GM18498 (cell line): ENCODE measurements at regions not wholly inside any gene's neighbourhood (a gene's known extent, or its start where the extent isn't known, plus 50 kb on each side); places are given as distances from the start of the nearest gene placed in this dataset.
A peak's percentile ranks its signal among the peaks of the same experiment; 100 is the strongest.

Source experiments
- ATAC-seq: cut with Tn5 transposase; IDR thresholded peaks from one replicate; pipeline ENCODE4 v1.9.1; 2021; ENCODE audit warnings: mild to moderate bottlenecking, moderate library complexity; ENCODE audit not compliant: unreplicated experiment

DNA sequence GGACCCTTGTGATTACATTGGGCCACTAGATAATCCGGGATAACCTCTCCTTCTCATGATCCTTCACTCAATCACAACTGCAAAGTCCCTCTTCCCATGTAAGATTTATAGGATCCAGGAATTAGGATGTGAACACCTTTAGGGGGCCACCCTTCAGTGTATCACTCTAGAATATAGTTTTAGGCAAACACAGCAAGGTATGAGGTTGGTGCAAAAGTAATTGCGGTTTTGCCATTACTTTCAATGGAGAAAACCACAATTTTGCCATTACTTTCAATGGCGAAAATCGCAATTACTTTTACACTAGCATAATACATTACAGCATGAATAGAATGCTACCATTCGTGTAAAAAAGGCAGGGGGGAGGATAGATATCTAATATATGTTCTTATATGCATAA is 104.0 kb downstream of the BAMBI start:
- no peak for ATAC-seq

DNA sequence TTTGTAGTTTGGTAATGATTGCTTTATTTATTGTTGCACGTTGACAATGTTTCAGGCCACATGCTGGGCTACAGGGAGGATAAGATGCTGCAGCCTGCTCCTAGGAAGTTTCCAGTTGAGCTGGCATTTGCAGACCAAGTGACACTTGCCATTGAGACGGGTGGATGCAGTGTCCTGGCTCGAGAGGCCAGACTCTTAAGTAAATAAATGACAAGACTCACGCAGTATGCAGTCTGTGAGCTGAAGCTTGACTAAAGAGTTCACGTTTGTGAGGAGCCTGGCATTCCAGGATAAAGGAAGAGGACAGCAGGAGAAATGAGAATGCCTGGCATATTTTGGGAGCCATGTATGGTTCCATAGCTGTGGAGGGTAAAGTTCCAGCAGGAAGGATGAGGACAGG is 105.8 kb downstream of the BAMBI start:
- ATAC-seq, result no peak

DNA sequence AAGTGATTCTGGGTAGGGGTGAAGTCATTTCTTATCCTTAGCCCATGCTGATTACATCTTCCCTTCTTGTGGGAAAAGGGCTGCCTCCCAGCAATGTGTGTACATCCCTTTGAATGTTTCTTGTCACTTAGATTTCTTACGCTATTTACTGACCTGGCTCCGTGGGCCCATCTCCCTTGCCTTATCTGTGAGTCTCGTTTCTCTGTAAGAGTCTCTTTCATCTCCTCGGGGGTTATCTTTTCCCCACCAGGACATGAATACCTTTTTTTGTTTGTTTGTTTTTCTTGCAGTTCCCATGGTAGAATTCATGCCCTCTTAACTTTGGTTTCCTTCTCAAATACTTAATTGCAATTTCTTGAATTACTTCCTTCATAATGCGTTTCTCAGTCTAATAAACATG is 107.7 kb downstream of the BAMBI start:
- ATAC-seq, result no peak

DNA sequence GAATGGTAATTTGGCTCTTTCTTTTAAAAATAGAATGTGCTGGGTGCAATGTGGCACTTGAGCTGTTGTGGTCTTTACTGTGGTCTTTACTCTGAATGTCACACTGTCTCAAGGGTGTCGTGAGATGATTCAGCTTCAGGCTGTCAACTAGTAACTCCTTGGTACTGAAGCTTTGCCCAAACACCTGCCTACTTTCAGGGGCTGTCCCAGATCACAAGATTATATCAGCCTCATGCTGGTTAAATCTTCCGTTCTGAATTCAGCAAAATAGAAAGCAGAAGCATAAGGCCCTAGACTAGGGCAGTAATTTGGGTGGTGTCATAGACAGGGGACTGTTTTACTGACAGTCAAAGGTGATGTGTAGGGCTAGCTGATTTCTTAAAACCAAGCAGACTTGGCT is 110.9 kb downstream of the BAMBI start:
- peak; percentile 84 for ATAC-seq

DNA sequence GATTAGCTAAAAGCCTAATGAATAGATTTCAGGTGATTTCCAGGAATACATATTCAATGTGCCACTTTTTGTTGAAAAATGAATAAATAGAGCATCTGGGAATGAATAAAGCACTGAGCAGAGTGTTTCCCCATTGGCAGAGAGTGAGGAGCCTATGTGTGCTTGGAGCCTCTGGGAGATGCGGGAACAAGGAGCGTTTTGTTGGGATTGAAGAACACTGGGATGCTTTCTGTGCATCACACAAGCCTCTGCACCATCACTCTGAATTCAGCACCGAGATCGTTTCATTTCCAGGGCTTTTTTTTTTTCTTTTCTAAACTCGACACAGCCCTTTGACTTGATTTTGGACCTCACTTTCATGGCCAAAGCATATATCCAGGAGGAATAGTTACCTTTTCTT is 111.4 kb downstream of the BAMBI start:
- no peak for ATAC-seq

DNA sequence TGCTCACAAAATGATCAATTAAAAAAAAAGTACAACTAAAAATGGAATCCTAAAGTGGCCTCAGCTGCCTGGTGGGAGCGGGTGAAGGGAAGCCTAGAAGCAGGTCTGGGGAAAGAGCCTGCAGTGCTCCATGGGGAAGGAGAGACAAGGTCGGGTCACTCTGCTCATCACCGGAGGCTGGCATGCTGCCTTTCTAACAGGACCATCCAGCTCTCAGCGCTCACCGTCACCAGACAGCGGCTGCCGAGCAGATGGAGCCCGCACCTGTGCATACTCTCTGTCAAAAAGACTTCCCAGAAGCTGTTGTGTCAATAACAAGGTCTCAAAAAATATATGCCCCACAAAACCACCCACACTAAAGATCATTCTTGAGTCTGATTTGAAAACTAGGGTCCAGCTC is 112.8 kb downstream of the BAMBI start:
- no peak for ATAC-seq

DNA sequence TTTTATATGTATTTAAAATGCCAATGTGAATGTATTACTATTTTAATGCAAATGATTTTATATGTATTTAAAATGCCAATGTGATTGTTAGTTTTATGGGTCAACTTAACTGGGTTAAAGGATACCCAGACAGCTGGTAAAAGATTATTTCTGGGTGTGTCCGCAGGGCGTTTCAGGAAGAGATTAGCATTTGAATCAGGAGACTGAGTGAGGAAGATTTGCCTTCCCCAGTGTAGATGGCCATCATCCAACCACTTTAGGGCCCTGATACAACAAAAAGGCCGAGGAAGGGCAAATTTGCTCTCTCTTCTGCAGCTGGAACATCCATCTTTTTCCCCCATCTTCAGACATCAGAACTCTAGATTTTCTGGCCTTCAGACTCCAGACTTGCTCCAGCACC is 116.2 kb downstream of the BAMBI start:
- ATAC-seq, result no peak

DNA sequence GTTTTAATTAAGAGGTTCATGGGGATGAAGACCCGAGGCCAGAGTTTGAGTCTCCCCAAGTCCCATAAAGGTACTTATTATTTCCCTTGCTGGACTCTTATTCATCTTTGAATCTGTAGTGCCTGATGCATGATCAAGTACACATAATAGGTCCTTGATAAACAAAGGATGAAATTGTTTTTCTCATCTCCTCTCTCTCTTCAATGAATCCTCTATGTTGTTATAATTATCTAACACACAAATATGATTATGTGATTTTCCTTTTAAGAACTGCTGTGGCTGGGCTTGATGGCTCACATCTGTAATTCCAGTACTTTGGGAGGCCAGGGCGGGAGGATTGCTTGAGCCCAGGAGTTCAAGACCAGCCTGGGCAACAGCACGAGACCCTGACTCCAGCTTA is 117.7 kb downstream of the BAMBI start:
- no peak for ATAC-seq

DNA sequence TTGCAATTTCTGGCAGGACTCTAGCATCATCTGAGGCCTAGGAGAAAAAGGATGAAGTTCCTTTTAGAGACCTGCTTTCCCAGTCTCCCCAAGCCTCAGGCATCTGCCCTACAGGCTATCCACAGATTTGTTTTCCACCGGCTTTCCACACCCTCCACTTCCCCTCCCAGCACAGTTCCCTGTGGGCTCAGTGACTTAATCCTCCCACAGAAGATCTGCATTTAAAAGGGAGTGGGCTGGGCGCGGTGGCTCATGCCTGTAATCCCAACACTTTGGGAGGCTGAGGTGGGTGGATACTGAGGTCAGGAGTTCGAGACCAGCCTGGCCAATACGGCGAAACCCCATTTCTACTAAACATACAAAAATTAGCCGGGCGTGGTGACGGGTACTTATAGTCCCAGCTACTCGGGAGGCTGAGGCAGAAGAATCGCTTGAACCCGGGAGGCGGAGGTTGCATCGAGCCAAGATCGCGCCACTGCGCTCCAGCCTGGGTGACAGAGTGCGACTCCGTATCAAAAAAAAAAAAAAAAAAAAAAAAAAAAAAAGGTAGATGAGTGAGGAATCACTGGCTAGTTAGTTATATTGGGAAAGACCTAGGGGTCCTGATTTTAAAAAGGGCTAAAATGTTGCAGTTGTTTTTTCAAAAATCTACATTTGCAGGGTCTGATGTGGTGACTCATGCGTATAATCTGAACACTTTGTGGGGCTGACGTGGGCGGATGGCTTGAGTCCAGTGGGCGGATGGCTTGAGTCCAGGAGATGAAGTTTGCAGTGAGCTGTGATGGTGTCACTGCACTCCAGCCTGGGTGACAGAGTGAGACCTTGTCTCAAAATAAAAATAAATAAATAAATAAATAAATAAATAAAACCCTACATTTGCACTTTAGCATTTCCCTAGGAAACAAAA is 119.5 kb downstream of the BAMBI start:
- no peak for ATAC-seq

DNA sequence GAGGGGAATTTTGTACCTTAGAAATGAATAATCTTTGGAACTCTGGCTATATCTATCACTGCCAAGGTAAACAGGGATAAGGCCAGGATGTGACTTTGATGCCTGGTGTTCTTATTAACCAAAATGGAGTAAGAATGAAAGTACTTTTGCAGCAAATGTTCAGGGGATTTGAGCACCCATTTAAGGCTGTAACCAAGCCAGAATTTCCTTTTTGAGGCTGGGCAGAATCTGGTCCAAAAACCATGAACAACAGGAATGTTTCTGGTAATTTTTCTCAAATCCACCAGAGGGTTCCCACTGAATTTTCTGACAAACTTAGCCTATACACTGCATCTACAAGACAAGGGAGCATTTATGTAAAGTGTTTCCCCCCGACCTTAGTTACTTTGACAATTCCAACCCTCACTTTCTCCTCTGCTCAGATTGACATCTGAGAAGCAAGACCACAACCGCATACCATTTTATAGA is 120.6 kb downstream of the BAMBI start:
- no peak for ATAC-seq

DNA sequence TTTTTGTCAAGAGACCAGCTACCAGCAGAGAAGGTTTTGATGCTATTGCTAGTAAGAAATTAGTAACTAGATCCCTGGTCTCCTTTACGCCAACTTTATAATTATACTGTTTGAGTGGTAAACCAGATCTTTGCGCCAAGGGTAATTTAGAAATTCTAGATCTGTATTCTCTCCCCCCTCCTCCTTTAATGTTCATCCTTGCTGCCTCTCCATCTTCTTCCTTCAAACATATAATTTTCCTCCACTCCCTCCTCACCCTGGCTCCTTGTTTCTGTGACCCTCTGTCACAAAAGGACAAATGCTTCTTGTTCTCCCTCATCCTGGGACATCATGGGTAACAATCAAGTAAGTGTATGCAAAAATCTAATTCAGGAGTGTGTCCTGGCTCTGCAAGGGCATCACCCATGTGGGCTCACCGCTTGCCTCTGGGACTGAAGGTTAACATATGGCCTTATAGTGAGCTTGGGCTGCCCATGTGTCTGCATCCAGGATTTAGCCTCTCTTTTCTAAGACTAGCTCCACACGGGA is 121.2 kb downstream of the BAMBI start:
- no peak for ATAC-seq

DNA sequence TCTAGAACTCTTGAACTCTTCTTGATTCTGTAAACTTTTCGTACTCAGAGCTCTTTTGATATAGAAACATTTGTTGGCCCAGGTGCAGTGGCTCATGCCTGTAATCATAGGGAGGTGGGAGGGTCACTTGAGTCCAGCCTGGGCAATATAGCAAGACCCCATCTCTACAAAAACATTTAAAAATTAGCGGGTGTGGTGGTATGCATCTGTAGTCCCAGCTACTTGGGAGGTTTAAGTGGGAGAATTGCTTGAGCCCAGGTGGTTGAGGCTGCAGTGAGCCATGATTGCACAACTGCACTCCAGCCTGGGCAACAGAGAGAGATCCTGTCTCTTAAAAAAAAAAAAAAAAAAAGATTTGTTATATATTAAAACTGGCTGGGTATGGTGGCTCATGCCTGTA is 121.6 kb downstream of the BAMBI start:
- no peak for ATAC-seq

DNA sequence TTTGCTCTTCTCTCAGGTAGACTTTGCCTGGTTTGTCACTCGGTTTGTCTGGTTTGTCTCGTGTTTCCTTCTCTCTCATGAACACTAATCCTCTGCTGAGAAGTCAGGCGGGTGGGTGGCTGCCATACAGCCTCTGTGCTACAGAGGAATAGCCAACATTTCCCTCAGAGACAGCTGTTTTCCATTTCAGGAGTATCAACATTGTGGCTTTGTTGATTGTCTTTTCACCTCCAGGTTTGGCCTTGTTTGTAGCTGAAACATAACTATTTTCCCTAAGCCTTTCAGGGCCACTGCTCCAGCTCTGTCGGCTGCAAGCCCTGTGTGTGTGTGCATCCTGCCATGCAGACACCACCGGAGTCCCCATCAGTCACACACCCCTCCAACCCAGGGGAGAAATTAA is 122.8 kb downstream of the BAMBI start:
- no peak for ATAC-seq

DNA sequence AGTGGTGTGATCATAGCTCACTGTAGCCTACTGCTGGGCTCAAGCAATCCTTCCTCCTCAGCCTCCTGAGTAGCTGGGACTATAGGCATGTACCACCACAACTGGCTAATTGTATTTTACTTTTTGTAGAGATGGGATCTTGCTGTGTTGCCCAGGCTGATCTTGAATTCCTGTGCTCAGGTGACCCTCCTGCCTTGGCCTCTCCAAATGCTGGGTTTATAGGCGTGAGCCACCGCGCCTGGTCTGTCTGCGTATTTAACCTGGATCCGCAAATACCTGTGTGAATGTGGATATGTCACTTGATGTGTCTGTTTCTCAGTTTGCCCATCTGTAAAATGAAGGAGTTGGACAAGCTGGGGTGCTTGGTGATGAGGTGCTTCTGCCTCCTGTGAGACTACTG is 123.9 kb downstream of the BAMBI start:
- no peak for ATAC-seq

DNA sequence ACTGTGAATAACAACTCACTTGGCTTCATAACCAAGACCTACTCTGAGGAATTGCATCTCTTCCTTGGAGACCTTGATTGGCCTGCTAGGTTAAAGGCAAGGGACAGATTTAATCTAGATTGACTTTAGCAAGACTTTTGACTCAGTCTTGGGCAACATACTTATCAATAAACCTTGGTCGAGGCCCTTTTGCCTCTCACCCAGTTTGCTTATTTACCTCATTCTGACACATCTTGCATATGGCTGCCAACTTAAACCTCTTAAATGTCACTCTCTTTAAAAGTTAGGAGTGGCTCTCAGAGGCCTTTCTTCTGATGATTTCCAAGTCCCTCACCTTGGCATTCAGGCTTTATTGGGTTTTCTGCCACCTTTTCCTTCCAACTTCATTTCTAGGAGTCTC is 124.5 kb downstream of the BAMBI start:
- ATAC-seq, result no peak

DNA sequence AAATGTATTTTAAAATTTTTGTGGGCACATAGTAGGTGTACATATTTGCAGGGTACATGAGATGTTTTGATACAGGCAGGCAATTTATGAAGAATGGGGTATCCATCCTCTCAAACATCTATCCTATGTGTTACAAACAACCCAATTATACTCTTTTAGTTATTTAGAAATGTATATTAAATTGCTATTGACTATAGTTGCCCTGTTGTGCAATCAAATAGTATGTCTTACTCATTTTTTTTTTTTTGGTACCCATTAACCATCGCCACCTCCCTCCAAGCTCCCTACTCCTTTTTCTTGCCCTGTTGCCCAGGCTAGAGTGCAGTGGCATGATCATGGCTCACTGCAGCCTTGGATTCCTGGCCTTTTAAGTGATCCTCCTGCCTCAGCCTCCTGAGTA is 128.1 kb downstream of the BAMBI start:
- no peak for ATAC-seq

DNA sequence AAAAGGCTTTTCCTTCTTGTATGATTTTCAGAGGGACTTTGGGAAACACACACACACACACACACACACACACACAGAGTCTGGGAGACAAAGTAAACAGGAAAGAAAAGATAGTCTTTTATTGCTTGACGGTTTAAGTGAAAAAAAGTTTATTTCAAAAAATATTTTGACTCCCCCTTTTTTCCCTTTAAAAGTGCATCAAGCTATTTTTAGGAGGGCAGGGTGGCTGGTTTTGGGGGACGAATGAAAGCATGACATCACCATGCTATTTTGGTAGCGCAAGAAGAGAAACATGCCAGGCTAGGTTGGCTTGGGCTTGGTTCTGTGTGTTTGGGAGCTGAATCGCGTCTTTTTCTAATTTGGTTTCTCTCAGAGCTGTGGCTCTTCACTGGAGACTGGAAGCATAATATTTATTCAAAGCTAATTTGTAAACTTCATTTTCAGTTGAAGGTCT is 129.2 kb downstream of the BAMBI start:
- ATAC-seq, result no peak

DNA sequence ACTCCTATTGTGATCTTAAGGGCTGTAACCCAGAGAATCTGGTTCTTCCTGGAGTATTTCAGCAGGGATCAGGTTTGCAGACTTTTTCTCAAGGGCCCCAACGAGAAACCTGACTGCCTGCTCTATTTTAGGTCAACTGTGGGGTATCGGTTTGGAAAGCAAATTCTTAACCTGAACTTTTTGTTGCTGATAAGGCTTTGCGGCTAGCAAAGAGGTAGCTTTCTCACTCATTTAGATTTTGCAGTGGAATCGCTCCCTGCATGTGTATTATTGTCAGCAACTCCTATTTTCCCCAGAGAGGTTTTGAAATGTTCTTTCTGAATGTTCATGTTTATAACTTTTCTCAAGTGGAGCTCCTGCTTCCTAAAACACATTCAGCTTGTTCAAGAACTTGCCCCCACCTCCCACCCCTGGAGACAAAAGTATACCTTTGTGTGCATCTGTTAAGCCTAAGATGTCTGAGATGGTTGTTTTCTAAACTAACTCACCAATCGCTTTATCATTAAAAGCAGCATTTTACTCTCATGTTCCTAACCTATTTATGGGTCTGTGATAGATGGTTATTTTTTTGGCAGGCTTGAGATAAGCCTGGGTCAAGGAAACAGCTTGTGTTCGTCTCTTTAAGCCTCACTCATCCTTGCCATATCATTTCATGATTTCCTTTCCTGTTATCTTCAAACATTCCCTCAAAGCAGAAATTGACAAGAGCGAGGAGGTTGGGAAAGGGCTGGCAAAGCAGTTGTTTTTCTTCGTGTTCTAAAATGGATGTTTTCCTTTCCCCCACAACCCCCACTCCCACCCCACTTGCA is 129.8 kb downstream of the BAMBI start:
- no peak for ATAC-seq

DNA sequence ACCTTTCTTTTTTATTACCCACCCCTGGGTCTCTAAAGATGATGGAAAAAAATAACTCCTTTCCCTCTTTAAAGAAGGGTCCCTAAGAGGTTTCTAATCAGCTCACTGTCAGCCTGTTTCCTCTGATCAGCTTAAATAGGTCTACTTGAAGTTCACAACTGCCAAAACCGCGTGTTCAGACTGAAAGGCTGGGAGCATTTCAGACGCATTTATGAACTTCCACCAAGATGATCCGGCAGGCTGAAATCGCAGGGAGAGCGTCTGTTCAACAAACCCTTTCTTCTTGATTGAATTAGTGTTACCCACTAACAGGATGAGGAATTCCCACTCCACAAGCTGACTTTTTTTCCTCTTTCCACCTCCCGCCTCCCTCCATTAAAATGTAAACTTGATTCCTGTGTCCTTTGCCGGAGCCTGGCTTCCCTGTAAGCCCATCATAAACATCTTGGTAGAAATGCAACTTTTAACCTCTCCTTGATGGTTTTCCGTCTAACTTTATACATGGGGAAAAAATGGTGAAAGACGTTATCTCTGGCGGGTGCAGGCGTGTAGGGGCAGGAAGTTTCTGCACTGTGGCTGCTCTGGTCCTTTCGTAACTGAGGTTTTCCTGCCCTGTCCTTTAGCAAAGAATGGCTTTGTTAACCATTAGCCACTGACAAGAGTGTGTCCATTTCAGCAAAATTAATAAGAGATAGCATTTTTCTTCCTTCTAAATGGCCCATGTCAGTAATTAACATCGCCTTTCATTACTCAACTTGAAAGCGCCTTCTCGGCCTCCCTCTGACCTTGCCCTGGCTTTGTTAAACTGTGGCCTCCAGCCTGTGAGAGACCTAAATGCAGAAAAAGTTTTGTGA is 130.7 kb downstream of the BAMBI start:
- peak; percentile 60 for ATAC-seq

DNA sequence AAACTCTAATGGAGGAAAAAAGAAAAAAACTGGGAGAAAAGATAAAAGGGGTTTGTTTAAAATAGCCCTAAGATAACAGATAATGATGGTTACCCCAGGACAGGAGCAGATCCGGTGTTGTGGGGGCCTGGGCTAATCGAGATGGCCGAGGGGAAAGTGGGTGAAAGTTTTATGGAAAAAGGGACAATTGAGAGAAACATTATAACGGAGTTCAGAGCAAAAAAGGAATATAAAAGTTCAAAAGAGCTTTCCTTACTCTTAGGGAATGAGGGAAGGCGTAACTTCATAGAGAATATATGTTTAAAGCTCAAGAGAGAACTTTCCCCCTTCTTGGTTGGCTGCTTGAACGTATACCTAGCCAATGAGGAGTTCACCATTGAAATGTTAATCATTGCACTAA is 131.4 kb downstream of the BAMBI start:
- ATAC-seq, result no peak
